Forelimb muscle (tissue), 1 donor: ENCODE measurements at regions not wholly inside any gene's neighbourhood (a gene's known extent, or its start where the extent isn't known, plus 50 kb on each side); places are given as distances from the start of the nearest gene placed in this dataset.
"Not testable (repeated sequence)": the region's sequence is repeated elsewhere in the genome, so short reads cannot be mapped to it uniquely, and the experiment has no call there.

Experiments used
- DNase-seq: peaks from one replicate; pipeline ENCODE4 v3.0.0-alpha.2; 2013; ENCODE audit warnings: low read depth

DNA sequence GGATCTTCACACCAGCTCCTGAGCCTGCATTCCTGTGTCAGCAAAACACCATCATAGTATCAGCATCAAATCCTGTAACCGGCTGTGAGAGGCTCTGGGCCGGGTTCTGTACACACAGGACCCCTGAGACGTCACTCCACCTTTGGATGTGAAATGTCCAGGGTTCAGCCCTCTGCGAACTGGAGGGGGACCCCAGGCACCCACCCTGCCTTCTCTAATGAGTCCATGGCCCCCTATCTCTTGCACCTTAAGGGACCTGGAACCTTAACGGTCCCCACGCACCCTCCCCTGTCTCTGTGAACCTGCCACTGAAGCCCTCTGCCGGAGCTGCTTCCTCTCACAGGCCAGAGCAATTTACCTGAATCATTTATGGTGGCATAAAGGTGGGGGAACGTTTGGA lies 257.8 kb downstream of the NPHP4 start:
- DNase-seq: no peak

DNA sequence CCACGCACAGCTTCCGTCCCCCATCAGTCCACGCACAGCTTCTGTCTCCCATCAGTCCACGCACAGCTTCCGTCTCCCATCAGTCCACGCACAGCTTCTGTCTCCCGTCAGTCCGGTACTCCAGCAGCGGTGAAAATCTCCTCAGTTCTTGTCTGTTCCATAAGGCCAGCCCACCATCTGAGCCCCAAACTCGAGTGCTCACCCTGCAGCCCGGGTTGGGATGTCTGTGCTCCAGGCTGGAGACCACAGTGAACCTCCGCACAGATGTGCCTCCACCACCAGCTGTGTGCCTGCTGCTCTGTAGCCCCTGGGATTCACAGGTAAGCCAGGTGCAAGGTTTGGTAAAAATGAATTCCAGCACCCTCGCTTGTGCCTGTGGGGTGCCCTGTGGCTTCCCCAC lies 258.6 kb downstream of the NPHP4 start:
- DNase-seq: no peak

GRCh38 chr1:5731110-5731423 lies 261.2 kb downstream of the NPHP4 start:
- no peak for DNase-seq

- DNase-seq: no peak
Measured at GRCh38 chr1:5730272-5731109, 261.7 kb downstream of the NPHP4 start.

- no peak for DNase-seq
Measured at GRCh38 chr1:5729636-5730145, 262.5 kb downstream of the NPHP4 start.

DNA sequence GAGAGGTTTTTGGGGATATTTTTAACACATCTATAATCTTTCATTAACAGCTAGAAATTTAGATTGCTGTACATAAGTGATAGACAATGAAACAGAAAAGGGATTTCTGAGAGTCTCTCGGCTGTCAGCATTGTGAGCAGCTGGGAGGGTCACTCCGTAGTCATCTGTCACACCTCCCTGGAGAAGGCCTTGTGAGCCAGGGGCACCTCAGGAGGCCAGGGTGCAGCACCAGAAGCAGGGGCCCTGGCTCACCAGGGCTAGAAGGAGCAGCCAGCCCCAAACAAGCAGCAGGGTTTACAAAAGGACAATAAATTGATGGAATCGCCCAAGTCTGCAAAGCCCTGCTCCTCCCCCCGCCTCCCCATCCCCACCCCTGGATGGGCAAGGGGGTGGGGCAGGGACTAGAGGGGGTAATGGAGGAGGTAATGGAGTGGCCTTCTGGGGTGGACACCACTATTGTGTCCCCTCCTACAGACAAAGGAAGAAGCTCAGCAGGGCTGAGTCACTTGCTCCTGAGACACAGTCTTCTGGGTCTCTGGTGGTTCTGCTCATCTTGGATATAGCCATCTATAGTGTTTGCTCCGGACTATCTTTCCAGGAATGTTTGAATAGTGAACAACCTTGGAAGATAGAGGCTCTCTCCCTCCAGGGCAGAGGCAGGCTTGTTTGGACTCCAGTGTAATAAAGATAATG lies 263.4 kb downstream of the NPHP4 start:
- DNase-seq: no peak

GRCh38 chr1:5727871-5728643 lies 264.2 kb downstream of the NPHP4 start:
- no peak for DNase-seq

- no peak for DNase-seq
Measured at GRCh38 chr1:5727191-5727590, 265.0 kb downstream of the NPHP4 start.

GRCh38 chr1:5726586-5727184 lies 265.5 kb downstream of the NPHP4 start:
- not testable (repeated sequence) for DNase-seq

GRCh38 chr1:5725855-5726585 lies 266.2 kb downstream of the NPHP4 start:
- DNase-seq: no peak

- DNase-seq: no peak
Measured at GRCh38 chr1:5725406-5725805, 266.8 kb downstream of the NPHP4 start.

DNA sequence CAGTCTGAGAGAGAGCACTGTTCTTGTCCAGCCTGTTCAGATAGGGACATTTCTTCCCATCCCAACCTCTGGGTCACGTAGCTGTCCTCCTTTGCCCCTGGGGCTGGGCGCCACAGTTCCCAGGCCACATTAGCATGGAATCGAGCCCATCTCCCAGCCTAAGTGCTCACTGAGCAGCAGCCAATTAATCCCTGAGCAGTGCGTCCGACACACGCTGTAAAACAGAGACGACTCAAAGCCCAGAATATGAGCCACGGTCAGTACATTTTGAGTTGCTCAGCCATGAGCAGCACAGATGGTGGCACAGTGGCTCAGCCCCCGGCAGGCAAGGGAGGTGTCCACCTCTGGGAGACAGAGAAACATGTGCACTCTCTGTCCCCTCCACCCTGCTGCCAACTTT lies 267.4 kb downstream of the NPHP4 start:
- DNase-seq: no peak

- no peak for DNase-seq
Measured at GRCh38 chr1:5722635-5723164, 269.5 kb downstream of the NPHP4 start.

- DNase-seq: no peak
Measured at GRCh38 chr1:5721634-5722215, 270.5 kb downstream of the NPHP4 start.

- DNase-seq: no peak
Measured at GRCh38 chr1:5720936-5721335, 271.3 kb downstream of the NPHP4 start.

GRCh38 chr1:5720484-5720883 lies 271.7 kb downstream of the NPHP4 start:
- DNase-seq: no peak

- DNase-seq: no peak
Measured at GRCh38 chr1:5720045-5720444, 272.2 kb downstream of the NPHP4 start.

DNA sequence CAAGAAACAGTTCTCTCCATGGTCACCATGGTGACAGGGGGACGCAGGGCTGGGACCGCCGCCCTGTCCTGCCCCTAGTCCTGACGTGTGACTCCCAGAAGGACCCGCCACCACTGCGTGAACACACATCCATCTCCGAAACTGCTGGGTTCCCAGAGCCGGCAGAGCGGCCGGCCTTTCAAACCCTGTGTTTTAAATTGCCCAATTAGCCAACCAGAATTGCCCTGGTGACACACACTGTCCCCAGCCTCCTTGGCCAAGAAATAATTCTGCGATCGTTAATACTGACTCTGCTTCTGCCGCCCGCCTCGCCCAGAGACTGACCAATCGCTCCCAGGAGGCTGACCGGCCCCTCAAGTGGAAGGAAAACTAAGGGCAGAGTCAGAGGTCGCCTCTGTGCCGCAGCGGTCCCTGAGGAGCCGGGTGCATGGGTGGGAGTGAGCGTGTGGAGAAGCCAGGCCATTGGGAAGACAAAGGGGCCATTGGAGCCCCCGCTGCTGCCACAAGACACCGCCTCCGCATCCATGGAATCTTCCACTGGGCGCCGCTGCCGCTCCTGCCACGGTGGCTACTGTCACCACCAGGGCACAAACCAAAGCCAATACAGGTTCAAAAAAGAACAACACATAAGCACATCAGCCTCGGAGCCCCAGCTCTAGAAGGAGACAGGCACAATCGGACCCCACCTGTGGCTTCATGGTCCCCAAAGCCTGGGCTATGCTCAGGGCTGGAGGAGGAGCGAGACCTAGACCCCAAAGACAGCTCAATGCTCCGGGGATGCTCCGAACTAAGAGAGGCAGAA lies 273.2 kb downstream of the NPHP4 start:
- DNase-seq: no peak

GRCh38 chr1:5717031-5717682 lies 275.1 kb downstream of the NPHP4 start:
- no peak for DNase-seq
